ENCODE measurements at regions not wholly inside any gene's neighbourhood (a gene's known extent, or its start where the extent isn't known, plus 50 kb on each side); places are given as distances from the start of the nearest gene placed in this dataset.

DNA sequence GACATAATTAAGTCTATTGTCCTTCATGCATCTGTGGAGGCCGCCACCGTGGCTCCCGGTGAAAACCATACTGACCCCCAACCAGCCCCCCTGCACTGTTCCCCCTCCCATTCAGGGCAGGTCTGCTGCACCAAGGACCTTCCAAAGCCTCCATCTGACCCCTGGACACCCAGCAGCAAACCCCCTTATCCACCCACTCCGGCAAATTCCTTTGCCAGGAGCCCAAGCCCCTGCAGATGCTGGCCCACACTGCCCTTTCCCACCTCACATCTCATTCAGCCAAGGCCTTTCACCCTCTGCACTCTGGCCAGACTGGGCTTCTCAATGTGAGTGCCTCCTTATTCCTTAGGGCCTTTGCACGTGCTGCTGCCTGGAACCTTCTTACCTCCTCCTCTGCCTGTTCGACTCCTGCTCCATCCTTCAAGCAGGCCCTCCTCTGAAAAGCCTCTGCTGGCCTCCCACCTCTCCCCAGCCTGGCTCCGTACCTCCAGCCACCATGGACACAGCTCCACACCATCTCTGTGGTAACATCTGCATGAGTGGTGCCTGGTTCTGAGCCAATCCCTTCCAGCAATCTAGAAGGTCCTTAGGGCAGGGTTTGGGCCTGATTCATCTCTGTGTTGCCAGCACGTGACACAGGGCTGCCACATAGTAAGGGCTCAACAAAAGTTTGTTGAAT is 230.7 kb downstream of the BCL11B start:
- no peak for DNase-seq

DNA sequence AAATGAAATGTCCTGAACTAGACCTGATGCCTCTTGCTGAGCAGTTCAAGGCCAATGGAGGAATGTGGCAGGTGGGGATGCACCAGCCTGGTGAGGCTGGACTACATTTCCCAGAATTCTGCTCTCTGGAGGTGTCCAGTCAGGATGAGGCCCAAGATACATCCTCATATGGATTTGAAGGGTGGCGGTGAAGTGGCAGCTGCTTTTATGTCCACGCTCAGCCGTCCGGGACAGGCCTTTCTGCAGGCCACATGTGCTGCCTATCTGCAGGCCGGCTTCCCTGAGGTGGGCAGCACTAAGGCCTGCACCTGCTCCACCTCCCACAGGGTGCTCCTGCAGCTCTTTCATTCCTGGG is 230.2 kb downstream of the BCL11B start:
- no peak for DNase-seq

DNA sequence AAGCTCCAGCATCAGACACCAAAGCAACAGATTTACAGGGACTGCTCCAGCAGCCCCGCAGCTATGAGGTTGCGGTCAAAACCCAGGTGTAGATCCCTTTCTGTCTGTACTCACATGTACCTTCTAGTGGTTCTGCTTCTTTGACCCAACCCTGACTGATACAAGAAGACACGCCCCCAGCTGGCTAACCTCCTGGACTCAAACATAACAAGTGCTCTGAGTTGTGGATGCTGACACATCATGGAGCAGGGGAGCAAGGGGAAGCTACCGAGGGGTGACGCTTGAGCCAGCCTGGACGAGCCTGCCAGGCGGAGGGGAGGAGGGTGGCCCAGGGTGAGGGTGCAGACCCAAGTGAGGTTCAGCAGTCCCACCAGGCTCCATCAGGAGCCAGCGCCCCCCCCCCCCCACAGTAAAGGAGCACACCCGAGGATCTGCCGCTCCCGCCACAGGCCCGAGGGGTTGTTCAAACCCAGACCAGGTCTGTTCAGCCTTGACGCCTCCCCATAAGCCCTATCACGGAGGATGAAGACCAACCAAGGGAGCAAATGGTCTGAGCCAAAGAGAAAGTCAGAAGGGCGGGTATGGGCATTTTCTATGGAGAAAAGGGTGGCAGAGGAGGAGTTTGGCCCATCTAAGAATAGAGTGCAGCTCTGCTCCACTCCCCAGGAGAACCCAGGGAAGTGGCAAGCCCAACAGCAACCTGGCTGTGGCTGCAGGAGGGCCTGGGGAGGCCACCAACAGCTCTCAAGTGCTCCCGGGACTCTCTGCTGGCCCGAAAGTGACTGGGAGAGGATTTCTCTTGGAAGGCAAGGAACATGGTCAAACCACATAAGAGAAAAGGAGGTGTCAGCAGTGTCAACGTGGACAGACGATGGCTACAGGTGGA is 229.4 kb downstream of the BCL11B start:
- no peak for DNase-seq

DNA sequence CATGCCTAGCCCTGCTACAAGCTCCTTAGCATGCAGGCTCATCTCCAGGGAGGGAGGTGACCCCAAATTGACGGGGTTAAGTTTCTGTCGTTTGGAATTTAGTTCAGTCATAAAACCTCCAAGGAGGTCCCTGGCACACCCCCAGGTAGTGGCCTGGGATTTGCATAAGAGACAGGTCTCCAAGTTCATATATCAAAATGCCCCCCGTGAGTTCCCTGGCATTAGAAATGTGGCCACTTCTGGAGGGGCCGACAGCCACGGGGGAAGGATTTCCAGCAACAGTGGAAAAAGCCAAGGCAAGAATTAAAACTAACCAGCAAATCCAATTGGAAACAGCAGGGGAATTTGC is 228.8 kb downstream of the BCL11B start:
- no peak for DNase-seq

DNA sequence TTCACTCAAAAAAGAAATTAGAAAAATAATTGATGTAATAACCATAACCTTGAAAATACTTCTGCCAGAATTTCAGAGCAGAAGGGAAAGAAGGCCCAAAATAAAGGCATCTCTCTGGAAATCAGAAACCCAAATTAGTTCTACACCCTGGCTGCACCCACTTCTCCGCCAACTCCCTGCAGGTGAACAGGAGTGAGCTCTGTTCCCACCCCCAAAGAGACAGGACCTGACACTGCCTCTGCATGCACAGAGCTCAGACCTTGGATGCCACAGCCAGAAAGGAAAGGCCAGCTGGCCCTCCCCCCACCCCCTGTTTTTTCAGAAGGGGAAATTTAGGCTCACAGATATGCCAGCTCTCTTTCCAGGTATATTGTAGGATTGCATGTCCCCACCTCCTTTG is 228.2 kb downstream of the BCL11B start:
- DNase-seq: no peak

DNA sequence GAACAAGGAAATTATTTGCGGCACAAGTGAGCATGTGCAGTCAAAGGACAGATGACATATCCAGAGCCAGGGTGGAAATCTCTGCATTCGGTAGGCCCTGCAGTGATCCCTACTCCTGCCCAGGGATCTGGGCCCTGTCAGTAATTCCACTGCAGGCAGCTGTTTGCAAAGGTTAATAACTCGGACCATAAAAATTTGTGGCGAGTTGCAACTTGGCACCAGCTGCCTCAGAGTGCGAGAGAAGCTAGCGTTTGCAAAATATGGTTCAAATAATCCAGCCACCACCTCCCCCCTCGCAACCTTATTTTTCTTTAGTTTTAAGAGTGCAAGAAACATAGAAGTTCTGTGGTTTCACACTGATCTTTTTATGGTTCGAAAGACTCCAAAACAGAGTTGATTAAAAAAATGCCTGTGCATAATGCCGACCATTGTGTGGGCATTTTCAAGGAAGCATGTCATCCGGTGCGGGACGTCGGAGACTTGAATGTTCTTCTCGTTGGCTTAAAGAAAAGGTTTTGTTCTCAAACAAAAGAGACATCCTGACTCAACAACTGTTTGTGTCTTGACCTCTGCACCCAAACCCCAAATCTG is 224.5 kb downstream of the BCL11B start:
- DNase-seq: no peak

DNA sequence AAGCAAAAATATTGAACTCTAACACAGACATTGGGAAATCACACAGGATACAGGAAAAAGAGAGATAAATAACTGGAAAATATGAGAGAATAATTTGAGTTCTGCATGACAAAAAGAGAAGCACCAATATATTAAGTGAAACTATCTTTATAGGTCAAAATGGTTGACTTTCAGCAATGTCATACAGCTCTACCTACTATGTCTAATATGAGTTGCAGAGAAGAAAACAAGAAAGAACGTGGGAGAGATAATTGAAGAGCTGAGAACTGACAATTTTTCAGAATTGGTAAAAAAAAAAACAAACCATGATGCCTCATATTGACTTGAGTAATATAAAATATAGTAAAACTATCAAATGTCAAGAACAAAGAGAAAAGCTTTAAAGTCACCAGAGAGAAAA is 221.7 kb downstream of the BCL11B start:
- DNase-seq: no peak

DNA sequence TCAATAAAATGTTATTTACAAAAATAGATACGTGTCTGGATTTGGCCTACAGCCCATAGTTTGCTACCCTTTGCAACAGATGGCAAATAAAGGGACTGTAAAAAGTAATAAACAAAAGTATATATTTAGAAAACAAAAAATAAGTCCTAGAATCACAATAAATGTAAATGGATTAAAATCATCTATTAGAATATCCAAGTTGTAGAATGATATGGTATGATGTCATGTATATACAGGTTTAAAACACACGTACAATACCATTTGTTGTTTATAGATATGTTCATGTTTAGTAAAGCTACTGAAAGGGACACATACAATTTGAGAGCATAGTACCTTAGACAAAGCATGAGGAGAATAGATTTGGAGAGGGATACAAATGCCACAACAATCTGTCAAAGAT is 219.5 kb downstream of the BCL11B start:
- DNase-seq: no peak

DNA sequence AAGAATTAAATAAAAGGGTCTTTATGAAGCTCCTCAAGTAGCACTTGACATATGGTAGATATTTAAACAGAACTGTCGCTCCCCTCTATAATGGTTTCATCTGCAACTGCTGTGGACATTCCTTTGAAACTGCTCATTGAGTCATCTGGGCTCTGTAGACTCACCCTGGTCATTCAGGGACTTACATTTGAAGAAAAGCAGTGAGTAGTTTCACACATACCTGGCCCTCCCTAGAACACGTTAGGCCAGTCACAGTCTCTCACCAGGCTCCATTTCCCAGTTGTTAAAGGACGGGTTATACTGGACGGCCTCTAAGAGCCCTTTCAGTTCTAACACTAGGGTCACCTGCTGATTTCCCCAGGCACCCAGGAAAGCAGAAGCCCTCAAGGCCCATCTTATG is 217.0 kb downstream of the BCL11B start:
- DNase-seq: no peak

DNA sequence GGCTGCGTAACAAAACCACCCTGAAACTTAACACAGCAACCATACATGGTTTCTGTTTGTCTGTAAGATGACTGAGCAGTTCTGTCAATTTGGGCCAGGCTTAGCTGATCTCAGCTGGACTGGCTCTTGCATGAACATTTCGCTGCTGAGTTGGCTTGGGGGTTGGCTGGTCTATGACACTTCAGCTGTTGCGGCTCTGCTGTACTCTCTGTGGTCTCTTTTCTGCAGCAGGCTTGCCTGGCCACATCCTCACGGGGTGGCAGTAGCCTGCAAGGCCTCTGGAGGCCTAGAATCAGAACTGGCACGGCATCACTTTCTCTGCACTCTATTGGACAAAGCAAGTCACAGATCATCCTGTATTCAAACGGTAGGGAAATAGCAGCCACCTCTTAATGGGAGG is 216.2 kb downstream of the BCL11B start:
- DNase-seq: no peak

DNA sequence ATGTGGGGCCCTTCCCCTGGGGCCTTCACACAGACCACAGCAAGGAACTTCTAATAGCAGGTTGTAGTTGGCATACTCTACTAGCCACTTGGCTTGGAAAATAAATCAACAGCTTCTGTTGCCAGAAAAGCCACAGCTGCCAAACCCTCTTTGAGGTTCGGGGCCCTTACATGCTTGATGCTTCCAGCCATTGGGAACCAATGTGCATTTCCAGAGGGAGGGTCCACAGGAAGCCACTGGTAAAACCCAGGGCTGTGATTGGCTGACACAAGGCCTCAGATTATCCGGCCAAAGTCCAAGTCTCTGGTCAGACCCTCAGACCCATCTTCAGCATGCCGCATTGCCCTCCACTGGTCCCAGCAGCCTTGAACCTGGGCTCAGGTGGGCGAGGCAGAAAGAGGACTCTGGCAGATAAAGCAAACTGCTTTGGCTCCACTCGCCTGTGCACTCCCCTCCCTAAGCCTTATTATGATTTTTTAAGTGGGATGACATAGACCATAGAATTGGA is 214.4 kb downstream of the BCL11B start:
- no peak for DNase-seq

DNA sequence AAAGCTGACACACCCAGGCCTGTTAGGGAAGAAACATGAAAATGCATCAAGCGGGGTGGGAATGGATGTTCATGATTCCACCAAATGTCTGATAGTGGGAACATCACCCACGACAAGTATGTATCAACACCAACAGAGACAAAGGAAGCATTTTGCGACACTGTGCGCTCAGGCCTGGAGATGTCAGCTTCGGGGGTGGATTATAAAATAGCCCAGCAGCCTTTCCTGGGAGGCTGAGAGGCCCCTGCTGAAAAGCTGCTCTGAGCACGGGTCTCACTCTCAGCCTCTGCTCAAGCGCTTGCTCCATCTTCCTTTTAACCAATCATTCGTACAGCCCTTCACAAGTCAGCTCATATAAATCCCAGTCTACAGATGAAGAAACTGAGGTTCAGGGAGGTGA is 213.5 kb downstream of the BCL11B start:
- DNase-seq: no peak

DNA sequence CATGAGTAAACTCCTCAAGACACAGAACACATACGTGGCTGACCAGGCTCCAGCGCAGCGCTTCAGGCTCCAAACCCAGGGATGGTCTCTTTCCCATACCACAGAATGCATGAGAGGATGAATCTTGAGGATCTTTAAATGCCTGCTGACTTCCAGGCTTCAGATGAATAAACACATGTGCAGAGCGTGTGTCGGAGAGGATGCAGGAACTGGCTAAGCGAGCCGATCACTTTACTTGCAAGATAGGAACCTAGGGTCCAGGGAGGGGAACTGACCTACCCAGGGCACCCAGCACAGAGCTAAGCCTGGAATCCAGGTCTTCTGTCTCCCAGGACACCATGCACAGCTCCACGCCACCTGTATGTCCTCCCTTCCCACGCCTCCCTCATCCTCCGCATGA is 209.8 kb downstream of the BCL11B start:
- no peak for DNase-seq

DNA sequence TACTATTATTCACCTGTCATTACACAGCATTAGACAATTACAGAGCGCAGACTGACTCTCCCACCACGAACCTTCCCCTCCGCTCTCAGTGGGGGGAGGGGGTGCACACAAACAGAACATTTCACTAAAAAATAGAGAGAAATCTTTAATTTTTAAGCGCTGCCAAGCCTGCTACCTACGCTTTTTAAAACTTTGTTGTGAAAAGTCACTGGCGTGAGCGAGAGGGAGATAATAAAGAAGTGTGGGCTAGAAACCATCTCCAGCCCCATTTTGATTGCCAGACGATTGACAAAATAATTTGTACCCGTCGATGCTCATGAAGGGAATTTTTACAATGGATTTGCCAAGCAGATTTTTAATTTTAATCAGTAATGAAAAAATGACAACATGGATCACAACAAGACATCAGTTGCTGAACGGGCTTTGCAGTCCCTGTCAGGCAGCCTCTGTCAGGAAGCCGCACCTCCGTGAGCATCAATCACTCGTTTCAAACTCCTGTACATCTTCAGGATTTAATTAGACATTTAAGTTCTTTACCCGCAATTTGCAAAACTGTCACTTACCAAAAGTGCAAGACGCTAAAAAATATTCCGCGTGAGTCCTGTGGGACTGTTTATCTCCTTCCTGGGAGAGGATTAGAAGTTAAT is 209.1 kb downstream of the BCL11B start:
- no peak for DNase-seq

DNA sequence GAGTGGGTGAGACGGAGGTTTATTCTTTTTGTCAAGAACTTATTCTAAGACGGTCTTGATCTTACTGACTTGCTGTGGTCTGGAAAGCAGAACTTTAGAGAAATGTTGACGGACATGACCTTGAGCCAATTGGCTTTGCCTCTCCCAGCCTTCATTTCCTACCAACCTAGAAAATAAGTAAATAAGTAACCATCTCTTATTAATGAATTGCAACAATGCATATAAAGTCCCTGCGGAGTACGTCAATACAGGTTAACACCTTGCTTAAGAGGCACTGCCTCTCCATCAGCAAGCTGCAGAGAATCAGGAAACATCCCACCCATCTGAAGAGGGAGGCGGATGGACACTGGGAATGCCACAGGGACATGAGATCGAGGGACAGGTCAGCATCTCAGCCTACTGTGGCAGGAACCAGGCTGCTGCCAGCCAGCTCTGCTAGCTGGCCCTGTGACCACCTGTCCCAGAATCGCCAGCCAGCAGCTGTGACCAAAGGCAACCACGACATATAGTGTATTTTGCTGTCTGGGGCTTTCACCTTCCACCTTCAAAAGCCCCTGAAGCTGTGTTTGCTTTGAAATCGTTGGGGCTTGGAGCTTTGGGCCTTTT is 208.3 kb downstream of the BCL11B start:
- DNase-seq: no peak

DNA sequence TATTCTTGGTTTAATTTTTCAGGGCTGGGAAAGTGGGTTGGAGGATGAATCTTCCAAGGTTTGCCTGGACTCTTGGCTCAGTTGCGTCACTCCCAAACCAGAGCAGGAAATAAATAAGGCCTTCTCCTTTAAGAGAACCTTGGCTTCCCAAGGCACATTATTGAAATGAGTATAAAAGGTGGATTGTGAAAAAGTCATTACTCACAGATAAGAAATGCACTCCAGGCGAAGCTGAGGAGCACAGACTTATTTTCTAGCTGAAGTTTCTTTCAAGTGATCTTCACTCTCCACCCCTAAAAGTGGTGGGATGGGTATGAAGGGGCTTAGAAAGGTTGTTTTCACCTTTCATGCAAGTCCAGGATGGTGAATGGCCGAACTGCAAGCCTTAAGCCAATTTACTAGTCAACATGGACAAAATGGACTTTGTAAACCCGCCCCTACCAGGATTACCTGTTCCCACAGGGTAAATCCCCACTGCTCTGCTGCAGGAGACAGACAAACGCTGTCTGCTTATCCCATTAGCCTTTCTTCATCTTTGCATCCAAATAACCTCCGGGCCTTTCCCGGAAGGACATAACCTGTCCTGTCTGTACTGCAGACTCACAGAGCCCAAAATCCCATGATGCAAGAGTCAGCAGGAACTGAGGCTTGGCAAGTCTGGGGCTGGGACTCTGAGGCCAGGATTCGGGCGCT is 207.6 kb downstream of the BCL11B start:
- no peak for DNase-seq

DNA sequence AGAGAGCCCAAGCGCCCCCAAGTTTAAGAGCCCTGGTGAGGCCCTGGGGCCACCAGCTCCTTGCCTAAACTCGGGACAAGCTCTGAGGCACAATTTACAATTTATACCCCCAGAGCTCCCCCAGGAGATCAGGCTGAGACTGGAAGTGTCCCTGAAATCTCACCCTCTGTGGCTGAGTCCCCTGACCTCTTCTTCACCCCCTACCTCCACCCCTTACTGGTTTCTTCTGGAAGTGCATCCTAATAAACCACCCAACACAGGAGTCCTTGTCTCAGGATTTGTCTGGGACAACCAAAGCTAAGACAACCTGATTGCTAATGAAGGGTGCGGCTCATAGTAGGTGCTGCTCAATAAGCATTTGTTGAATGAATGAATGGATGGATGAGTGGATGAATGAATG is 206.4 kb downstream of the BCL11B start:
- no peak for DNase-seq

DNA sequence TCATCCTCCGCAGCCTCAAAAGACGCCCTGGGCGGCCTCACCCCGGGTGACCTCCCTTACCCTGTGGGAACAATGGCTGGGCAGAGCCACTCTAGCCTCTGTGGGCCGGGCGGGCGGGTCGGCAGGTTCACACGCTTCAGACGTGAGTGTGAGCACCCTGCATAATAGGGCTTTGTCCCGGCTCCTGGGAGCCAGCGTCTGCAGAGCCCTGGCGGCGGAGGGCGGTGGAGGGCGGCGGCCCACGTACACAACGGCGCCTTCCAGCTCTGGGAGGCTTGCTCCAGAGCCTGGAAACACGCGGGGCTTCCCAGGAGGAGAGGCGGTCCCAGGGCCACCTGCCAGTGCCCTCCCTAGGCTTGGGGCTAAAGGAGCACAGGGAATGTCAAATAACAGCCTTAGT is 205.6 kb downstream of the BCL11B start:
- DNase-seq: no peak

DNA sequence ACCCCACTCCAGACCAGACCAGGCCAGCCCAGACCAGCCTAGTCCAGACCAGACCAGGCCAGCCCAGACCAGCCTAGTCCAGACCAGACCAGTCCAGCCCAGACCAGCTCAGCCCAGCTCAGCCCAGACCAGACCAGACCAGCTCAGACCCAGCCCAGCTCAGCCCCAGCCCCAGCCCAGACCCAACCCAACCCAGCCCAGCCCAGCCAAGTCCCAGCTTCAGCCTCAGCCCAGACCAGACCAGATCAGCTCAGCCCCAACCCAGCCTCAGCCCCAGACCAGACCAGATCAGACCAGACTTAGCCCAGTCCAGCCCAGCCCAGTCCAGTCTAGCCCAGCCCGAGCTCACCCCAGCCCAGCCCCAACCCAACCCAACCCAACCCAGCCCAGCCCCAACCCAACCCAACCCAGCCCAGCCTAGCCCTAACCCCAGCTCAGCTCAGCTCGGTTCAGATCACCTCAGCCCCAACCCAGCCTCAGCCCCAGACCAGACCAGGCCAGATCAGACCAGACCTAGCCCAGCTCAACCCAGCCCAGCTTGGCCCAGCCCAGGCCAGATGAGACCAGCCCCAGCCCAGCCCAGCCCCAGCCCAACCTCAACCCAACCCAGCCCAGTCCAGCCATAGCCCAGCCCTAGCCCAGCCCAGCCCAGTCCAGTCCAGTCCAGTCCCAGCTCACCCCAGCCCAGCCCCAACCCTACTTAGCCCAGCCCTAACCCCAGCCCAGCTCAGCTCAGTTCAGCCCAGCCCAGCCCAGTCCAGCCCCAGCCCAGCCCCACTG is 204.7 kb downstream of the BCL11B start:
- DNase-seq: no peak

DNA sequence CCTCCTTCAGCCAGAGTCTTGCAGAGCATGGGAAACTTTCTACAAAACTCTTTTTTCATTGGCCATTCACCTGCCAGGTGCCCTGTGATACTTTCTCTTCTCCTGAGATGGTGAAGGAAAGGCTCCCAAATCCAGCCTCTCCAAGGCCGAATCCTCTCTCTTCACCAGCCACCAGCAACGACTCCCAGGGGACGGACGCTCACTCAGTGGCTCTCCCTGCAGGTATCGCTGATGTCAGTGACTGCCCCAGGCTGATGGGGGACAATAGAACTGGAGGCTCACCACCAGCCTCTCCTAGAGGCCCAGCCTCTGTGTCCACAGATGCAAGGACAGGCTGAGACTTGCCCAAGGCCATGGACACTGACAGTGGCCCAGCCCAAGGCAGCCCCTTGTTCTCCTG is 204.1 kb downstream of the BCL11B start:
- no peak for DNase-seq

DNA sequence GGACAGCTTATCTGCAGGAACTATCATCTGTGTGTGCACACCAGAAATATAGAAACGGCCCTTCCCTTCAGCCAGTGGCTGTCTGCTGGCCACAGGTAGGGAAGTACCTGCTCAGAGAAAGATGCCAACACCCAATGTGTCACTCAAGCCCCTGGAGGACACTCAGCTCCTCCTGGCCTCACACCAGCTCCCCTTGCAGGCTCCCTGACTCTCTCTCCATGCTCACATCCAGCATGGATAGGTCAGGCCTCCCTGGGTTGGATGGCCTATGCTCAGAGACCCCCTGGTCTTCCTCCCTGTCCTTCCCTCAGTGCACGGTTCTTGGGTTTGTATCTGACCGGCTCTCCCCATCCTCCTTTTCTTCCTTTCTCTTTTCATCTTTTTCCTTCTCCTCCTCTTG is 202.1 kb downstream of the BCL11B start:
- no peak for DNase-seq

DNA sequence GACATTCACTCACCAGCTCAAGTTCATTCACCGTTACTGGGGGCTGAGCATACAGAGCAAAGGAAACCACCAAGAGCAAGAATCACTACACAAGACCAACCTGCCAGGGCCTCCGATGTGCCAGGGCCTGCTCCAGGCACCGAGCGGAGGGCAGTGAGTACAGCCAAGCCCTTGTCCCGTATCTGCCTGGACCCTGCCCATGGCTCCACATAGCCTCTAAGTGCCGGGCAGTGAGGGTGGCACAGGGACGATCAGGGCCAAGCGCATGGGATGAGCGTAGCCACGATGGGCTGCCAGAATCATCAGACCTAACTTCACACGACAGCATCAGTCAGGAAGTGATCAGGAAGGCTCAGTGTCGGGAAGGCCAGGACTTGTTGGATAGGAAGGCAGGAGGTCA is 199.6 kb downstream of the BCL11B start:
- no peak for DNase-seq
